GM21717 (cell line): ENCODE measurements at regions not wholly inside any gene's neighbourhood (a gene's known extent, or its start where the extent isn't known, plus 50 kb on each side); places are given as distances from the start of the nearest gene placed in this dataset.
"Not testable (repeated sequence)": the region's sequence is repeated elsewhere in the genome, so short reads cannot be mapped to it uniquely, and the experiment has no call there.

ENCODE experiments used
- ATAC-seq: cut with Tn5 transposase; IDR thresholded peaks from one replicate; pipeline ENCODE4 v1.9.1; 2021; ENCODE audit warnings: mild to moderate bottlenecking, moderate library complexity; ENCODE audit not compliant: unreplicated experiment

DNA sequence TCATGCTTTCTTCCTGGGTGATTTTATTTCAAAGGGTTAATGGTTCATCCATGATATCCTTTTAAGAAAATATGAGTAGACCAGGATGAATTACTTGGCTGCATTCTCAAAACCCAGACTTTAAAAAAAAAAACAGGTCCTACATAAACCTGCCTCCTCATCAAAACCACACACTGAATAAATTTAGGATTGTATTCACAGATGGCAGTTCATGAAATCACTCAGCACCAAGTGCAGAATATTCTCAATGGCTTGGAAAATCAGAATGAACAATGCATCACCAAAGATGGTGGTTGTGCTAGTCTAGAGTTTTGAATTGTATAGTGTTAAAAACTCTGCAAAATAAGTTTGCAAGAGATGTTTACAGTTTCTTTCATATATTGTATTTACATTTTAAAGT lies 145.4 kb upstream of the GRAMD2B start:
- no peak for ATAC-seq

DNA sequence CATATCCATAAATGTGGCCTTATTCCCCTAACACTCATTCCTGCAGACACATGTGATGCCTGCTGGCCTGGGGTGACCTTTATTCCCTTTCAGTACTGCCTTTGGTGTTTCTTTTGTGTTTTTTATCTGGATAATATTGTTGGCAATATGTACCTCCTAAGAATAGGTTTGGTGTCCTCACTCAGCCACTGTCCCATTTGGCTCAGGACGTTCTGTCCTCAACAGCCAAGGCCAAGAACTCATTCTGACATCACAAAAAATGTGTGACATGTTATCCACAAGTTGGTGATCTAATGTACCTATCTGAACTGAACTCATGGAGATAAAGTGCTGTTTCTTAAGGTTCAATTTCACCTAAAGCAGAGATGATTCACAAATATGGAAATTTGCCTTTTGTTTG lies 142.9 kb upstream of the GRAMD2B start:
- no peak for ATAC-seq

DNA sequence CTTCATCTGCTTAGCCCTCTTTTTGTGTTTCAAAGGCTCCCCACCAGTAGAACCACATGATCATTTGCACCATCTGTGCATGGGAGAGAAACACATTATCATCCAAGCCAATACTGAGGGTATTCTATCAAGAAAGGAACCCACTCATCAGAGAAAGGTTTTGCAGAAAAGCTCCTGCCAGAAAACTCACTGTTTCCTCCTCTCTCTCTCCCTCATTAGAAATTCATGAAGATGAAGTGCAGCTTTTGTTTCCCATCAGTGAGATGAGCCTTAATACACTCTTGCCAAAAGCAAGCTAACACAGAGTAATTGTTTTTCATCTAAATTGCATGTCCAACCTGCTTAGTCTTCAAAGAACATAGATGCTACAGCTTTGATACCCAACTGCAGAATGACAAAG lies 142.4 kb upstream of the GRAMD2B start:
- no peak for ATAC-seq

DNA sequence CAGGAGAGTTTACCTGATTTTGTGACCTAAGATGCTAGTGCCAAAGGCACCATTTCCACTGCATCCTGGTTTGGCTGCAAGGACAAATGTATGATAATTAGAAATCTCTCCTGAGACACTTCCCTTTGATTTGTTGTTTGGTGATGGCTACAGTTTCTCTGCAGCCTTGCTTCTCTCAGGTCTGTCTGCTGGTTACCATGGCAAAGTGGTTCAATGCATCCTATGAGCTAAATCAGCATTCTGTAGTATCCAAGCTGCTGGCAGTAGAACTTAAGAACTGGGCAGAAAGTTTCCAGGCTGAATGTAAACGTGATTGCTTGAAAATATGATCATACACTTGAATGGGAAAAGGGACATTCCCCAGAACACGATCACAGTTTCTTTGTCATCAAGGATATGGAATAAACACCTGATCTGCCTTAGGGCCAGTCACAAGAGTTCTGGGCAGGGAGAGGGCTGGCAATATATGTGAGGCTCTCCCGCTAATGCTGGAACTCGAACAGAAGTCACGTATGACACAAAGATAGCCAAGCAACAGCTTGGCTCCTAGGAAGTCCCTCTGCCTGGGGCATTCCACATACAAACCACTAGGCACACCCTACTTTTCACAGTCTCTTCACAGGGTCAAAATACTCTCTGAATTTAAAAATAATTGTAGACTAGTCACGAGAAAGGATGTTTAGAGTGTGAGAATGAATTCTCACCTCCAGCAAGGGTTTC lies 138.1 kb upstream of the GRAMD2B start:
- ATAC-seq: no peak

DNA sequence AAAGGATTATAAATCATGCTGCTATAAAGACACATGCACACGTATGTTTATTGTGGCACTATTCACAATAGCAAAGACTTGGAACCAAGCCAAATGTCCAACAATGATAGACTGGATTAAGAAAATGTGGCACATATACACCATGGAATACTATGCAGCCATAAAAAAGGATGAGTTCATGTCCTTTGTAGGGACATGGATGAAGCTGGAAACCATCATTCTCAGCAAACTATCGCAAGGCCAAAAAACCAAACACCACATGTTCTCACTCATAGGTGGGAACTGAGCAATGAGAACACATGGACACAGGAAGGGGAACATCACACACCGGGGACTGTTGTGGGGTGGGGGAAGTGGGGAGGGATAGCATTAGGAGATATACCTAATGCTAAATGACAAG lies 127.1 kb upstream of the GRAMD2B start:
- ATAC-seq: not testable (repeated sequence)

DNA sequence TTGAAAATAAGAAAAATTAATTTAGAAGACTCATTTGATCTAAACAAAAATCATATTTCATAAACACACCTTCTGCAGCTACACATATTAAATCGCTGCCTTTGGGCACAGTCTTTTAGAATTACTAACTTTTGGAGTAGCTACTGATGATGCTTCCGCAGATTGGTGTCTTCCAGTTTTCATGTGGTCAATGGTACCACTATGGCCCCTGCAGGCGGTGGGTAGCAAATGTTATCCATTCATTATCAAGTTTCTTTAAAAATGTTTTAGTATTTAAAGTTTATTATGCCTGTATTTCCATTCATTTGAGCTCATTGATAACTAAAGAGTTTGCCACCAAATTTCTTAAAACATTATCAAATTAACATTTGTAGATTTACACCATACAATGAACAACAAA lies 122.9 kb upstream of the GRAMD2B start:
- no peak for ATAC-seq

DNA sequence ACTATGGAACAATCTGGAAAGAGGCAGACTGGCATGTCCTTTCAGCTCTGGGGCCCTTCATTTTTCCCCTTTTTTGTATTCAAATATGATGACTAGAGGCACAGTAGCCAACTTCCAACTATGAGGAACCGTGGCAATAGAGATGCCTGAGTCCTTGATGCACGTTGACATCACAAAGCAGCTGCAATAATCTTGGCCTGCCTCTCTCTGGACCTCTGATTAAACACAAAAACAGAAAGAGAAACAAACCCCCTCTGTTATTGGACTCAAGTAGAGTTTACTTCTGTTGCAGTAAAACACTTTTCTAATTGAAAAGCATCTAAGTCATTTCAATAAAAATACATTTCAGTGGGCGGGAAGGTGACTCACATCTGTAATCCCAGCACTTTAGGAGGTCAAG lies 122.2 kb upstream of the GRAMD2B start:
- ATAC-seq: no peak

DNA sequence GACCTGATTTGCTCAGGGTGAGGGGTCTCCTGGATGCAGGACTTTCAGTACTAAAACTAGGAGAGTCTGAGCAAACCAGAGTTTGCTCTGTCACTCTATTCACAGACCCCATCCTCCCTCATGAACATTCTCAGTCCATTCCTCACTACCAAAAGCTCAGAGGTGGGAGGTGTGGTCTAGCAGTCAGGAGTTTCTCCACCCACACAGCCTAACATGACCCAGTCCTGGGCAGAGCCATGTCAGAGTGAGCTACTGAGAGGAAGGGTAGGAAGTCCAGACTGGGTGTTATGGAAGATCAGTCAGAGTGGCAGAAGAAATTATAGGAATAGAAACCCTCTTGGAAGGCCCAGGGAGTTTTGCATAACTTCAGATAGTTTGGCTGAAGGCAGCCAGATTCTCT lies 113.3 kb upstream of the GRAMD2B start:
- no peak for ATAC-seq

DNA sequence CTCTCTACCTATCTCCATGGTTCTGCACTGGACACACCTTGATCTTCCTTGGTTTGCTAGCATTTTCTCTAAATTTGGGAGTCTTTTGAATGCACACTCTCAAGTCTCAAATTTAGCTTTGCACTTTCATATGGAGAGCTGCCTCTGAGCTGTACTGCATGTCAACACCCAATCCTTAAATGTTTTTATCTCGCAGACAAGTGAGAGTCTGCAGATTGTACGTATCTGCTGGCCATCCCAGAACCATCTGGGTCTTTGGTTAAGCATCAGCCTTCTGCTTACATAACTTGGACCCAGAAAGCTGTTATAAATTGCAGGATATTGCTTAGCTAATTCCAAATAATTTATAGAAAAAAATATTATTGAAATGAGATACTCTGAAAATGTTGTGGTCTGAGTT lies 111.4 kb upstream of the GRAMD2B start:
- ATAC-seq: no peak

DNA sequence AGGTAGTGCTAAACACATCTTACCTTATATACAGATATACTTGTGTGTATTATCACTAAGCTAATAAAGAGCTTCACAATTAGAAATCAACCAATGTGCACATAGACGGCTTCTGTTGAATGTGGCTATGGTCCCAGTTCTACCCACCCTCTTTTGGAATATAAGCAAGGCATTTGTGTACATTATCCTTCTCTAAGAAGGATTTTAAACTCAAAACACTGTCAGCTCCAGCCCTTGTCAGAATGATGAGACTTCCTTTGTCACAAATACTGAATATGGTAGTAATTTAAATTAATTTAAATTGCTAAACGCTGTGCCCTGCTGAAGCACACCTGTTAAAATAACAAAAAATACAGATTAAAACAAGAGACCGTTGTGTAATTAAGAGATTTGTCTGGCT lies 107.9 kb upstream of the GRAMD2B start:
- no peak for ATAC-seq

DNA sequence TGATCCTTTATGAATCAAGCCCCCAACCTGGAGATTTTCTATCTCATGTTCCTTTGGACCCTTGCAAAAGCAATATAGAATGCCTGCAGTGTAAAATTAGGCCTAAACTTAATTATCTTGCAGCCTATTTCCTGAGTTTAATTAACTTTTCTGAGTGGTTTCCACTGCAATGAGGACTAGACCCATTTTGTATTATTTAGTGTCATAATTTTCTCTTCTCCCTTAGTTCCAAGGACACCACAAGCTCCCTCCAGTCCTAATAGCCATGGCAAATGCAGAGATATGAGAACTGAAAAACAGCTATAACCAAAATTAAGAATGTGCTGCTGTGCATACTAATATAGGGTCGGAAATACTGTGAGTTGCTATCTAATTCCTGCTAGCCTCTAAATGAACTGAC lies 90.9 kb upstream of the GRAMD2B start:
- ATAC-seq: no peak

DNA sequence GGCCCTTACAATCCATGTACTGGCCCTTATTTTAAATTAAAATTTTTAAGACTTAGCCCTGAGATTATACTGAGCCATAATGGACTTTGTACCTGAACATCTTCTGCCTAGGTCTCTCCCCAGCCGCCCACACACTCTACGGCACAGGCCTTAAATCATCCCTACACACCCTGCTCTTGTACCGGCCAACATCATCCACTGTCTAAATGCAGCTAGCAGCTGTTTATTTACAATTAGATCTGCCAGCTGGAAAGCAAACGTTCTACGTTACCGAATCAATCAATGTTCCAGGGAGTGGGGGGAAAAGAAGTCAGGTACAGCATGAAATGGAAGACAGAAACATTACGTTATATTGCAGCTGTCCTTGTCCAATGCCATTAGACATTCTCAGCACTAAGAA lies 88.4 kb upstream of the GRAMD2B start:
- ATAC-seq: no peak

DNA sequence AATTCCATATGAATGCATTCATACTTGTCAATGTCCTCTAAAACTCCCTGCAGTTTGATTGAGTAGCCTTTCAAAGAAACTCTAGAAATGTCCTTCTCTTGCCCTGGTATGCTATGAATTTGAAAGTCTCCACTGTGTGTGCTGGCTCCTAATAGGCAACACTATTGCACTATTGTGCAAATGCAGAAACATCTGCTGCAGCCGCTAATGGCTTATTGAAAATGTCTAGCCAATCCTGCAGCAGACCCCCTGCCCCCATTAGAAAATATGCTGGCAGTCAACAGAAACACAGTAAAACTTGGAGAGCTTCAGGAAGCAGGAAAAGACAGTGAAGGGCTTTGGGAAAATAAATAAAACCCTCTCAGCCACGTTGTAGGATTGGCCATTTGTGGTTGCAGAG lies 87.3 kb upstream of the GRAMD2B start:
- no peak for ATAC-seq

DNA sequence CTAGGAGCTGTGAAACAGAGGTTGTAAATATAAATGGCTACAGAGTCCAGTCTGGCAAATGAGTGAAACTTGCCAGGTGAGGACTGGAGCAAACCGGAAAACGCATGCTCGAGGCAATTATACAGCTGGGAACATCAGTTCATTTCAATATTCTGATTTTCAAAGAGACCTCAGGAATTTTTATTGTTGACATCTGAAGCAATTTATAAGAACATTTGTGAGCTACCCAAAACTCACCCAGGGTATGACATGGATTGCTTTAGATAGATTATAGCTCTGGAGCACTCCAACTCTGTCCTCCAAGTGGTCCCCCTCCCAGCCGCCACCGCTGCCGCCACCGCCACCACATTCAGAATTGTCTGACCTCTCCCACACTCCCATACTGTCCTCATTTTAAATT lies 84.6 kb upstream of the GRAMD2B start:
- no peak for ATAC-seq

DNA sequence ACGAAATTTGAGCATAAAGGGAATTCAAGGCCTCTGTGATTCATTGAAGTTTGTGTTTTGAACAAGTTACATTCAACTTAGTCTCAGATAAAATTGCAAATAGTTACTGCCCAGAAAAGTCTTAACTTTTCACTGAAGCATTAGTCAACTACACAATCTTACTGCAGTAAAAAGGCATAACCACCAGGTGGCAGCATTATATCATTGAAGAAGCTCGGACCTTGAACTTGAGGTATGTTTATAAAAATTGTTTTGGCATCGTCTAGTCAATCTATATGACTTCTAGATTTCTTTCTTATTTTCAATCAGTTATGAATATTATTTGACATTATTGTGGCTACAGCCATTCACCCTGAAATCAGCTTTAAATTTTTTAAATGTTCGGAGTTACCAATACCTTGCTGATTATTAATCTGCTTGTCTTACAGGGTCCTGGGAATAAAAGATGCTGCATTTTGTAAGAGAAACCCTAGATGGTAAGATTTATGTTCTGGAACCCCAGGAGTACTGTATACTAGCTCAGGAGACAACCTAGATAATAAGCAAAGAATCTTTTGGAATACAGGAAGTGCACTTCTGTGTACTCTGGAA lies 83.9 kb upstream of the GRAMD2B start:
- ATAC-seq: peak; percentile 66

DNA sequence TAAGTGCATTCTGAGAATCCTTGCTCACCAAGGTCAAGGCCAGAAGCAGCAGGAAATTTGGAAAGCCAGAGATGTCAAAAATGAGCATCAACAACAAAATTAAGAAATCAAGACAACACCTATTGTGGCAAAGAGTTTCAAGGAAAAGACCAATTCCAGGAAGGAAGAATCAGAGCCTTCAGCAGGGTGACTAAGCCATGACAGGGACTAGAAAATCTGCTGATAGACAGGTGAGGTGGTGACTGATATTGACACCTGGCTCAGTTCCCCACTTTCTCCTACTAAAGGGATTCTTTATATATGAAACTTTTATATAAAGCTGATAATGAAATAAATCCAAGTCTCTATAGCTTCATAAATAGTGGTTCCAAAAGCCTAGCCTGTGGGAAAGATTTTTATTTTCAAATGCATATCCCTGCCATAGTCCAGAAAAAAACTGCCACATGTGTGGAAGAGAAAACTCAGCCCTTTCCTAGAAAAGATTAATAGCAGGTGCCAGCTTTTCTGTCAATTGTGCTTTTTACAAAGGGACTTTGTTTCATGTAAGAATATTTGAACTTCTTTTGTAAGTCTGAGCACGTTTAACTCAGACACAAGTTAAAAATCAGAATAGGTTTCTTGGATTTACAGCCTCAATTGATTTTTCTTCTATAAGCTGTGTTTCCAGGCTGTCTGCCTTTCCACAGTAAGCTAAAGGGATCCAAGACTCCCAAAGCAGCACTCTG lies 81.1 kb upstream of the GRAMD2B start:
- no peak for ATAC-seq

DNA sequence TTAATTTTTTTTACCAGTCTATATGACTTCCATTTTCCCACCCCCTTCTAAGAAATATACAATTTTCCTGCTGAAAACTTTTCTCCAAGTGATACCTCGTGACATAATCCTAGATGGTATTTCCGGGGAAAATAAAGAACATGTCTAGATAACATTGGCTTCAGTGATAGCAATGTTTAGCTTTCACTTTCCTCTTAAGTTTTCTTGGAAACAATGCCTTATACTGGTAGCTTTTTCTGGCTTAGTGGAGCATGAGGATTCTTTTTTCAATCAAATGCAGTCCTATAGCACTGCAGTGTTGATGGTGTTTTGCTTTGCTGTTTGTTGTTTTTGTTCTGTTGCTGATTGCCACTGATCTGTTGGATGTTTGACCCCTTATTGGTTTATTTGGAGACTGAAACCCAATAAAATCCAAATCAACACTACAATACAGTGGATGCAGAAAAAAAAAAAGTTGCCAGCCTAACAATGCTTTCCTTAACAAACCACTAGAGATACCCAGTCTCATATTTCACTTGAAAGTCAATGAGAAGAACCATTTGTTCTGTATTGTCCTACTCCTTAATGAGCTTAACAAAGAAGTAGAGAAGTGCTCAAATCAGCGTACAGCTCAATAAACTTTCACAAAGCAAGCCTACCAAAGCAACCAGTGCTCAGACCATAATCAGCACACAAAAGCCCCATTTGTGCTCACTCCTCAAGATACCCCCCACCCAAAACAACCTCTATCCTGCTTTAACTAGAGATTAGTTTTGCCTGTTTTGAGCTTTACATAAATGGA lies 74.2 kb upstream of the GRAMD2B start:
- no peak for ATAC-seq

DNA sequence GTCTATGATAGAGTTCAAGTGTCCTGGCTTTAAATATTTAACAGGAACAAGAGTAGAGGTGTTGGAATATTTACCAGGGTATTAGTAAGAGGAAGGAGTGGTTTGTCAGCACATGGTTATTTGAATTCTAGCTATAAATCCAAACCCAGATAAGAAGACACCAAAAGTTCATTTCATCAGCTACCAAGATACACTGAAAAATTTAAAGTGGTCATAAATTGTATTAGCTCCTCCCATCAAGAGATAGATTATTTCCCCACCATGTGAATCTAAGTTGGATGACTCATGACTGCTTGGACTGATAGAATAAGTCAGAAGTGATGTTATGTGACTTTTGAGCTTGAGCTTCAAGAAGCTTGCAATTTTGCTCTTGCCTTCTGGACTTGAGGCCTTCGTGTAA lies 72.1 kb upstream of the GRAMD2B start:
- ATAC-seq: no peak

DNA sequence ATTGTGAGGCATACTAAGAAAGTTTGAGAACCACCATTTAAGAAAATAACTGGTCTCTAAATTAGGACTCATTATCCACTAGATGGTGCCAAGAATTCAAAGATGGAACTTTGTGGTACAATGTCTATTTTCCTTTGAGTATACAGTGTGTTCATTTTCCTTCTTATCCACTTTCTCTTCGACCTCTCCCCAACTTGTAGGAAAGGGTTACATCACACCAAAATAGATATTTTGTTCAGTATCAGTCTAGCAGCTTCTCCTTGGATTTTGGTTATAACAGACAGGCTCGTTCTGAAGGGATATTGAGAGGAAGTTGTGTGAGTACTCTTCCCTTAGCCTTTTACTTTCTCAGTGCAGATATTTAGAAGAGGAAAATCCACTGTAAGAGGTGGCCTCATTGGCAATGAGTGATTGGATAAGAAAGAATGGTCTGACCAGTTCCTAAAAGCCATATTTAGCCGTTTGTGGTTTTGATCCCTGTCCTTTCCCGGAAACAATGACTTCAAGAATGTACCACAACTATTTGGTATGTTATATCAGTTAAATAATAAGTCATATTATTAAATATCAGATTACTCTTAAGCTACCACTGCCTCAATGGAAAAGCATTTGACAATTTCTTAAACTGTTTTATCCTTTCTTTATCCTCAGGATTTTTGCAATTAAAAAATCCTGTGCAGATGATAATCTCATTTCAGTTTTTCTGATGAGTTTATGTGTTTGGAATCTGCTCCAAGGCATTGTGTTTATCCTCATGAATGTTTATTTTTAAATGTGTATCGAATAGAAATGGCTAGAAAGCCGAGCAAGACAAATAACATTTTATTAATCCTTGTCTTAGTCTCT lies 69.0 kb upstream of the GRAMD2B start:
- ATAC-seq: no peak

DNA sequence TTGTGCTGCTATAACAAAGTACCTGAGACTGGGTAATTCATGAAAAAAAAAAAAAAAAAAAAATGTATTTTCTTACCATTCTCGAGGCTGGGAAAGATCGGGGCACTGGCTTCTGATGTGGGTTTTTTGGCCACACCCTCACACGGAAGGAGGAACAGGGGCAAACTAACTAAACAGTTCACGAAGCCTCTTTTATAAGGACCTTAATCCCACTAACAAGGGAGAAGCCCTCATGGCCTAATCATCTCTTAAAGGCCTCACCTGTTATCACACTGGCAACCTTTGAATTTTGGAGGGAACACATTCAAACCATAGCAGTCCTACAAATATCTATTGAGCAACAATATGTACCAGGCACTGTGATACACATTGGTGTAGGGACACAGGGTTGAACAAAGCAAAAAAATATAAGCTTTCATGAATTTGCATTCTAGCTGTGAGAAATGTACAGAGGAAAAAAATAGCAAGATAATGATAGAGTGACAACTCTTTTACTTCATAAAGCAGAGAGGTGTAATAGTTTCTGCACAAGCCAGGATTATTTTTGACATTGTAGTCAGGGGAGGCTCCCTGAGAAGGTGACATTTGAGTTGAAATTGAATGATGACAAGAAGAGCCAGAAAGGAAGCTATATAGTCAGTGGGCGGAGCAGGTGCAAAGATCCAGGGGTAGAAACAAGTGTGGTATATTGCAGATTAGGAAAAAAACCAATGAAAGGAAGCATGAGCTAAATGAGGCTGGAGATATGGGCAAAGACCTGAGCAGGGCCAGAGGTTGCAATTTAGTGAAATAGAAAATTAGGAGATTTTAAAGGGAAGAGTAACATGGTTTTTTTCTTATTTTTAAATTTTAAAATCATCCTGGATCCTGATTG lies 68.1 kb upstream of the GRAMD2B start:
- no peak for ATAC-seq
